GM18505 (cell line): ENCODE measurements at regions not wholly inside any gene's neighbourhood (a gene's known extent, or its start where the extent isn't known, plus 50 kb on each side); places are given as distances from the start of the nearest gene placed in this dataset.

Experiments
- ATAC-seq: cut with Tn5 transposase; IDR thresholded peaks from one replicate; pipeline ENCODE4 v1.9.1; 2021; ENCODE audit not compliant: unreplicated experiment
- POLR2A ChIP-seq: IDR thresholded peaks from 4 replicates; pipeline ENCODE4 v1.6.1; 2011; ENCODE audit warnings: borderline replicate concordance; ENCODE audit not compliant: insufficient read depth, insufficient read length; ENCODE audit errors: extremely low read depth

DNA sequence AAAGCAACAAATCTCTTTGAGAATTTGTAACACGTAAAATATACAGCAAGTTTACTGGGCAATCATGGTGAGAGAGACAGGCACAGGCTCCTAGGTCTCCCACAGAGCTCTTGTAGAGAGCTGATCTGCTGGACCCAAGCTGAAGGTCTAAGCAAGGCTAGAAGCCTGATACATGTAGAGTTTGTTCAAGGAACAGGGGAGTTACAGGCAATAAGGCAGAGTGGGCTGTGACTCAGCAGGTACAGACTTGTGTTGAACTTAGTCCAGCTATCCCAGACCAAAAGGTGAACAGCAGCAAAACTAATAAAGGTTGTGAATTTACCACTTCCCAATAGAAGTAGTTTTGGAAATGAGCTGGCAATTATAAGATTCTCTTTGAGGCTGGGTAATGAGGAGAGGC lies 273.6 kb downstream of the GRIN2B start:
- no peak for ATAC-seq
- TF ChIP-seq POLR2A, result no peak

DNA sequence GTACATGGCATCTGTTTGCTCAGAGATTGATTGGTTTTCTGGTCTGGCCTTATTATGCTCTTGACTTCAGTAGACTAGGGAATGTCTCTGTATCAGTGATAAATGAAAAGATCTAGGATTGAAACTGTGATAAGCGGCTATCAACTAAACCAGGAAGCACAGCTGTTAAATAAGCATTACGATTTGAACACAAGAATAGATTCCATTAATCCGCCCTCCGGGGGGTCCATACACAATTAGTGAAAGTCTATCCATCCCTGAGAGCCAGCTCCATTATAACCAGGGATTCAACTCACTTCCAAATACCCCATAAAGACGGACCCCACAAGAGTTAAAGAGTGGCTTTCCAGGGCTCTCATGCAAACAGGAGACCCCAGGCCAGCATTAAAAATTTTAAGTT lies 279.0 kb downstream of the GRIN2B start:
- ATAC-seq, result no peak
- no peak for TF ChIP-seq POLR2A

DNA sequence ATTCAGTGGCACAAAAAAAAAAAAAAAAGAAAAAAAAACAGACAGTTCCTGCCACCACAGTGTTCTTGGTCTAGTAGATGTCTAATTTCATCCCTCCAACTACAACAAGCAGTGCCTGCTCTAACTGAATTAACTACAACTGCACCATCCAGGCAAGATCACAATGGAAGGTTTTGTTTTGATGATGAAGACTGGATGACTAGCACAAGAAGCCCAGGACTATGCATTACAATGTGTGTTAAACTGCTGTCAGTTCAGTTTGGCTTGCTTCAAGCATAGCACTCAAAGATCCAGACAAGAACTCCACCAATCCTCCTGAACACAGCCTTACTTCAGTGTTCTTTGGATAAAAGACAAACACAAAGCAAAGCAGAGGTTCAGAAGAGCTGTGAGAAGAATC lies 279.9 kb downstream of the GRIN2B start:
- no peak for ATAC-seq
- TF ChIP-seq POLR2A, result no peak

DNA sequence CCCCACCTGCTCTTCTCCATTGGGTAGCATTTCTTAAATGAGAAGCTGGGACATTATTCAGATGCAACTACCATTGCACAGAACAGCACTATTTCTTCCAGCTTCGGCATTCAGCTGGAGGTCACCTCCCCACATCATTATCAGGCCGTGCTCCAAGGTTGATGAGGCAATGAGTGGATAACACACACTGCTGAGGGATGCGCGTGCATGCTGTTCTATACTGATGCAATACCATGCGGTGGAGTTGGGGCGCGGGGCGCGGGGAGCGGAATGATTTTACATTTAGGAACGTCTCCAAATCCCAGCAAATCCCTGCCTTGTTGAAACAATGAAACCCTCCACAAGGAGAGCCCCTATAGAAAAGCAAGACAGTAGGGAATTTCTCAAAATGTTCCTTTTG lies 283.4 kb downstream of the GRIN2B start:
- no peak for ATAC-seq
- no peak for TF ChIP-seq POLR2A

DNA sequence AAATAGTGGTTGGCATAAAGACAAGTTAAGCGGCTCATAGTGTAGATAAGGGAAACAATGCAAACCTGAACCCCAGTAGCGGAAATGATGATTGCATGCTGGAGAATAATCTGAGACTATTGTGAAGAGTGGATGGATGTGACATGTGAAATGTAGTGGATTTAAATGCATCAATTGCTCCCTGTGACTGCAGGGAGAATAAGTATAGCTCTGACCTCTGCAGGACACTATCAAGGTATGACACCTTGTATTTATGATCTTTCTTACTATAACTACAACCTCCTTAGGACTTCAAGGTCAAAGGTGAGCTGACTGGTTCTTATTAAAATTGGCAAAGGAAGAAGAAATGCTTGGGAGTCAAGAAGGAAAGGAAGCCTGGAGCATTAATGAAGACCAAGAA lies 285.6 kb downstream of the GRIN2B start:
- no peak for TF ChIP-seq POLR2A
- ATAC-seq, result no peak

DNA sequence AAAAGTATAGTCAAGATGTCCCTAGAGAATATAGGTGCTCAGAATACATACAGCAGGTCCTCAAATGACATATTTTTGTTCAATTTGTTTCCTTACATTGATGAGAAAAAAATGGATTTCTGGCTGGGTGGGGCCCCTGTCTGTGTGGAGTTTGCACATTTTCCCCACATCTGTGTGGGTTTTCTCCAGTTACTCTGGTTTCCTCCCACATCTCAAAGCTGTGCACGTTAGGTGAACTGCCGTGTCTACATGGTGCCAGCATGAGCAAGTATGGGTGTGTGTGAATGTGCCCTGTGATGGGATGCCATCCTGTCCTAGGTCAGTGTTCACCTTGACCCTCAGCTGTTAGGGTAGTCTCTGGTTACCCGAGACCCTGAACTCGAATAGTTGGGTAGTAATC lies 289.1 kb downstream of the GRIN2B start:
- no peak for ATAC-seq
- TF ChIP-seq POLR2A, result no peak

DNA sequence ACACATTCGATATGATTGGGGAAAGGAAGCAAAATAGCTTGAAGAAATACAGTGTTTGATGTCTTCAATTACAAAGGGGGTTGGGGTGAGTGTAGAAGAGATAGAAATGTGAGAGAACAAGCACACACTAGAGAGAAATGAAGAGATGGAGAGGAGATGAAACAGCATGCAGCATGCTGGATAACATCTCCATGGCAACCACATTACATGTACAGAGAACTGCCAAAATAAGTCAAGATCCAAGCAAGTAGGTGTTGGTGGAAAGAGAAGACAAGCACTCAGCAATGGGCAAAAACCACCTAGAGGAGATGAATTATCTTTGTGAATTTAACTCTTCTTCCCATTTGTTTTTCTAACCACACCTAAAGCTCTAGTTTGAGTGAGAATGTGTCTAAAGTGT lies 289.8 kb downstream of the GRIN2B start:
- ATAC-seq, result no peak
- no peak for TF ChIP-seq POLR2A

DNA sequence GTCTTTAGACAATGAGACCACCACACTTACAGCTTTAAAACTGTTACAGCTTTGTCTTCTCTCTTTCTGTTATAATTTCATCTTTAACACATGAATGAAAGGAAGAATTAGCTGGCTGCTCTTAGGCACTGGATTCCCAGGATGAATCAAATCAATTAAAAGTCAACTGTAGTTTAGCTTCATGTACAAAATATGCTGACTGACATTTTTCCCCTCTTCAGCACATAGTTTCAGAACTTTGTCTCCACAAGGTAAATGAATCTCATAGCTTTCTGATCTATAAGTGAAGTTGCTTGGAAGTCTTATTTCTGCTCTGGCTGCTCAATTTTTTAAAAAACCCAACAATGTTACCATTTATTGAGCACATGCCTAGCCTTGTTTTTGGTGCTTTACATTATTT lies 293.8 kb downstream of the GRIN2B start:
- ATAC-seq, result no peak
- TF ChIP-seq POLR2A, result no peak

DNA sequence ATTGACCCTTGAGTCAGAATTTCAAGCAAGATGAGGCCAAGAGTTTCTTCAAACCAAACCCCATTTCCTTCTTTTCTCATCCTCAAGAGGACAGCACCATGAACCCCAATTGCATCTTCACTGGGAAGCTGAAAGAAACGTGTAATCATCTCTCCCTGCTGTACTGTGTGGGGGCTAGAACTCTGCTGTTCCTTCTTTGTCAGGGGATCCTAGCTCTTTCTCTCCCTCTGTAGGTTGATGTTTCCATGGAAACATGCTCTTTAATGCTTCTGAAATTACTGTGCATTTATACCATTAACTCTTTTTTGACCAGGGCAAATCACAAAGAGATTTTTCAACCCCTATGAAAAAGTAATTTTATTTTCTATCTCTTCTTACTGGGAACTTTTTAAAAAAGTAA lies 295.1 kb downstream of the GRIN2B start:
- ATAC-seq, result no peak
- no peak for TF ChIP-seq POLR2A

DNA sequence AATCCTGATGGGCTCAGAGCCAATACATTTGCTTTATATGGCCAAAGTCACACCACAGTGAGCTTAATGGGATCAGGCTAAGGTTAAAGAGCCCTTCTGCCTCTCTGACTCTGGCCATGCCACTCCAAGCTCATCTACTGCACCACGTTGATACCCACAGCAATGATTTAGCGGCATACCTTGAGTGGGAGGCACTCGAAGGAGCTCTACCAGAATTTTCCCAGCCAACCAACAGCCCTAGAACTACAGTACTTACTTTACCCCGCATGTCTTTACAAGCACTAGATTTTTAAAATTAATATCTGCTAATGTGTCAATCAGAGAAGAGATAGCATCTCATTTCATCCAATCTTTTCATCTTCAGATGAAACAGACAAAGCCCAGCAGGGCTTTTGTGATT lies 300.5 kb downstream of the GRIN2B start:
- no peak for ATAC-seq
- TF ChIP-seq POLR2A, result no peak

DNA sequence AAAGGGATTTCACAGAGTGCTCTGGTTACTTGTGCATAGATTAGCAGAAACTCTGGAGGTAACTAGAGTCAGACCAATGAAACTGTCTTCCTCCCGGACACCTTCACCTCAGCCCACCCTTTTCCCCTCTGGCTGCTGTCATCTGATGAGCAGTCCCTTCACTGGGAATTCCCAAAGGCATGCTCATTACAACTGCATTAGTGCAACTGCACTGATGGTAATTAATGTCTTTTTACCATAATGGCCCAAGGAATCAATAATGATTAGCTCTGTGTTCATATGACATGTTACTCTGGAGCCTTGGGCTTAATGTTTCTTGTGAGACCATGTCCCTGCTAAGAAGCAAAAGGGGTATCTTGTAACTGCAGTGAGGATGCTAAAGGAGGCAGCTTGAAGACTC lies 304.5 kb downstream of the GRIN2B start:
- no peak for ATAC-seq

DNA sequence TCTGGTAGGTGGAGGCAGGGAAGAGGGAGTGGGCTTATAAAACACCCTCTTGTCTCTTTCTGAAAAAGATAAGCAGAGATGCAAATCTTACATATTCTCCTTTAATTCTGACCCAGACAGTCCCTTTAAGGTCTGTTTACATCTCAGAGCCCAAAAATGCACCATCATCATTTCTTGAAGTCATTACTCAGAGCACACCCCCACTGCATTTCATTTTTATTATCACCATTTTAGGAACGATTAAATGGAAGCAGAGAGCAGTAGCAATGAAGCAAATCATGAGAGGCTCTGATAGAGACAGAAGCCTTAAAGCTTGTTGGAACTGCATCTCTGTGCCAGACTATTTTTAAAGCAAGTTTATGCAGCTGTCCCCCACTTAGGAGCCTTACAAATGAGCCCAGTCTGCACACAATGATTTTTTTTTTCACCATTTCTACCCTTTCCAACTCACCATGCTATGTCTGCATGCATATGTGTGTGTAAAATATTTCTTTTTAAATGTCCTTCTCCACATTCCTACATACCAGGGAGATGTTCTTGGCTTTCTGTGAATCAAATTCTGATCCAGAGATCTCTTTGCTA lies 311.0 kb downstream of the GRIN2B start:
- no peak for ATAC-seq
- no peak for TF ChIP-seq POLR2A

More for the DNA sequence above, 304.5 kb downstream of the GRIN2B start:
- TF ChIP-seq POLR2A, result no peak

DNA sequence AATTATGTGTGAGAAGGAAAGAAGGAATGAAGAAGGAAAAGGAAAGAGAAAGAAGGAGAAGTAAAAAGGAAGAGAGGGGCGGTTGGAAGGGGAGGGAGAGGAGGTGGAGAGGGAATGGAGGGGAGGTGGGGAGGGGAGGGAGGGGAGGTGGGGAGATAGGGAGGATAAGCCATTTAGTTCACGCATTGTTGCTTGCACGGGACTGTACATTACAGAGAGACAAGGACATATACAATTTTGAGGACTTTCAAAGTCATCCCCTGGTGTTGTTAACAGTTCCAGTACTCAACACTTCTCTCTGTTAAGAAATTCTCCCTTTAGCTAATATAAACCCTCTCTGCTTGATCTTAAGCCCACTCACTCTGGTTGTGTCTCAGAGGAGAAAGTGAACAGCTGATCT lies 312.5 kb downstream of the GRIN2B start:
- TF ChIP-seq POLR2A, result no peak
- ATAC-seq, result no peak

DNA sequence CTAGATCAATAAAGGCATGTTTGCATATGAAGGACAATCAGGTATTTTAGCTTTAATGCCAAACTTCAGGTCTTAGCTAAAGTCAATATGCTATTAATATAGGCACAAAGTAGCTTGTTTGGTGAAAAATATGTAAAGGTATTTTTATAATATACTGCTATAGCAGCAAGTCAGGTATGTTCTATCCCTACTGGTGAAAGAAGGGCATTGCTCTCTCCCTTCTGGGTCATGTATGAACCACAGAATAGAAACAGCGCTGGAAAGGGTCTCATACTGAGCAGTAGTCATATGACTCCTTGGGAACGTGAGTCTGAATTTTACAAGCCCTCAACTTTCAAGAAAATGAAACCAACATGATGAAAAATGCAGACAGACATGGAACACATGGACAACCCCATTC lies 314.6 kb downstream of the GRIN2B start:
- no peak for ATAC-seq
- TF ChIP-seq POLR2A, result no peak
